ENCODE measurements at regions not wholly inside any gene's neighbourhood (a gene's known extent, or its start where the extent isn't known, plus 50 kb on each side); places are given as distances from the start of the nearest gene placed in this dataset.

- H3K27ac ChIP-seq (ENCODE audit: low read depth in 1 of 2, low read length in 1 of 2), result no peak overlapping the region
- H3K36me3 ChIP-seq (ENCODE audit: control insufficient read depth in 4 of 4, insufficient read depth in 4 of 4, low read length in 4 of 4), result no peaks in the 10 kb centered on the region
- H3K4me3 ChIP-seq, result no peak overlapping the region
- peaks cover 0 to 6% (median 0%) of the 10 kb centered on the region in 5 donors for H3K4me1 ChIP-seq (ENCODE audit: control insufficient read depth in 5 of 5, insufficient read depth in 5 of 5, low read length in 5 of 5)
- TF ChIP-seq, protein P1, sequence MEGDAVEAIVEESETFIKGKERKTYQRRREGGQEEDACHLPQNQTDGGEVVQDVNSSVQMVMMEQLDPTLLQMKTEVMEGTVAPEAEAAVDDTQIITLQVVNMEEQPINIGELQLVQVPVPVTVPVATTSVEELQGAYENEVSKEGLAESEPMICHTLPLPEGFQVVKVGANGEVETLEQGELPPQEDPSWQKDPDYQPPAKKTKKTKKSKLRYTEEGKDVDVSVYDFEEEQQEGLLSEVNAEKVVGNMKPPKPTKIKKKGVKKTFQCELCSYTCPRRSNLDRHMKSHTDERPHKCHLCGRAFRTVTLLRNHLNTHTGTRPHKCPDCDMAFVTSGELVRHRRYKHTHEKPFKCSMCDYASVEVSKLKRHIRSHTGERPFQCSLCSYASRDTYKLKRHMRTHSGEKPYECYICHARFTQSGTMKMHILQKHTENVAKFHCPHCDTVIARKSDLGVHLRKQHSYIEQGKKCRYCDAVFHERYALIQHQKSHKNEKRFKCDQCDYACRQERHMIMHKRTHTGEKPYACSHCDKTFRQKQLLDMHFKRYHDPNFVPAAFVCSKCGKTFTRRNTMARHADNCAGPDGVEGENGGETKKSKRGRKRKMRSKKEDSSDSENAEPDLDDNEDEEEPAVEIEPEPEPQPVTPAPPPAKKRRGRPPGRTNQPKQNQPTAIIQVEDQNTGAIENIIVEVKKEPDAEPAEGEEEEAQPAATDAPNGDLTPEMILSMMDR (IDR thresholded peaks at IDR 0.05; ENCODE audit: control extremely low read depth, extremely low read depth), result no peak
- WGBS, 2 donors, result 72 to 79% methylated on average over 3 of the region's 3 CpGs
- ATAC-seq (ENCODE audit: insufficient read depth, low FRiP score), result no peak
- H3K9me3 ChIP-seq (ENCODE audit: control insufficient read depth in 4 of 4, insufficient read depth in 3 of 4, low read length in 3 of 4), result no peaks in the 10 kb centered on the region
- DNase-seq, result no peak
- no peaks in the 10 kb centered on the region for H3K27me3 ChIP-seq (ENCODE audit: control insufficient read depth in 3 of 3, insufficient read depth in 3 of 3, low read length in 2 of 3)
- H3K9ac ChIP-seq (ENCODE audit: insufficient read depth in 1 of 2, low read length in 2 of 2), result no peak overlapping the region
Observed at GRCh38 chr3:165390166-165390565, 194.0 kb upstream of the SLITRK3 start.

- peaks cover 0 to 6% (median 0%) of the 10 kb centered on the region in 5 donors for H3K4me1 ChIP-seq (ENCODE audit: control insufficient read depth in 5 of 5, insufficient read depth in 5 of 5, low read length in 5 of 5)
- H3K9ac ChIP-seq (ENCODE audit: insufficient read depth in 1 of 2, low read length in 2 of 2), result peak overlapping the region in 1 of 2 donors; percentile 5
- H3K4me3 ChIP-seq, result no peak overlapping the region
- DNase-seq (peak in 1 of 3 donors; percentile 15), ATAC-seq (ENCODE audit: insufficient read depth, low FRiP score) (no peak)
- WGBS, 2 donors, result 78 to 81% methylated on average over 5 of the region's 5 CpGs
- TF ChIP-seq, protein P1 (IDR thresholded peaks at IDR 0.05; ENCODE audit: control extremely low read depth, extremely low read depth), result no peak
- no peak overlapping the region for H3K27ac ChIP-seq (ENCODE audit: low read depth in 1 of 2, low read length in 1 of 2)
- H3K27me3 ChIP-seq (ENCODE audit: control insufficient read depth in 3 of 3, insufficient read depth in 3 of 3, low read length in 2 of 3), result no peaks in the 10 kb centered on the region
- H3K9me3 ChIP-seq (ENCODE audit: control insufficient read depth in 4 of 4, insufficient read depth in 3 of 4, low read length in 3 of 4), result no peaks in the 10 kb centered on the region
- no peaks in the 10 kb centered on the region for H3K36me3 ChIP-seq (ENCODE audit: control insufficient read depth in 4 of 4, insufficient read depth in 4 of 4, low read length in 4 of 4)
Observed at GRCh38 chr3:165389653-165390052, 193.5 kb upstream of the SLITRK3 start.

- TF ChIP-seq, protein P1 (IDR thresholded peaks at IDR 0.05; ENCODE audit: control extremely low read depth, extremely low read depth), result no peak
- peak; percentile 60 to 93 (median 93) for DNase-seq
- Histone ChIP-seq H3K27ac (ENCODE audit: low read depth in 1 of 2, low read length in 1 of 2) (no peak overlapping the region), H3K4me3 (no peak overlapping the region), H3K4me1 (ENCODE audit: control insufficient read depth in 5 of 5, insufficient read depth in 5 of 5, low read length in 5 of 5) (peaks cover 0 to 6% (median 0%) of the 10 kb centered on the region in 5 donors), H3K27me3 (ENCODE audit: control insufficient read depth in 3 of 3, insufficient read depth in 3 of 3, low read length in 2 of 3) (no peaks in the 10 kb centered on the region), H3K9ac (ENCODE audit: insufficient read depth in 1 of 2, low read length in 2 of 2) (no peak overlapping the region), H3K36me3 (ENCODE audit: control insufficient read depth in 4 of 4, insufficient read depth in 4 of 4, low read length in 4 of 4) (no peaks in the 10 kb centered on the region), H3K9me3 (ENCODE audit: control insufficient read depth in 4 of 4, insufficient read depth in 3 of 4, low read length in 3 of 4) (no peaks in the 10 kb centered on the region)
- ATAC-seq (ENCODE audit: insufficient read depth, low FRiP score), result peak; percentile 19
Observed at GRCh38 chr3:165389064-165389463, 192.9 kb upstream of the SLITRK3 start.

DNA sequence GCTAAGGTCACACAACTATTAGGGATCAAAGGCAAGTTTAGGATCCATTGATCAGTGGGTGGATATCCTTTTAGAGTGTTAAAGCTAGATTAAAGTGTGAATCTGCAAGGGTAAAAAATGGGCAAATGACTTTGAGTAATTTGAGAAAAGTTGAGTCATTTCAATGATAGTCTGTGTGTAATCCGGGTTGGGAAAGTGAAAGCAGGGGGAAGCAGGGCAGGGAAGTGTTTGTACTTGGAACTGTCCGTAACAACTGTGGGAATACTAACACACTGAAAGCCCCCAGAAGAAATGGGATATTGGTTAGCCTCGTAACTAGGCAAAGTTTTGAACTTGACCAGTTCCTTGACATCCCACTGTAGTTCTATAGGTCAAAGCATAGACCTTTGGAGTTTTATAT, 187.2 kb upstream of the SLITRK3 start:
- Histone ChIP-seq H3K27ac (ENCODE audit: low read depth in 1 of 2, low read length in 1 of 2) (no peak overlapping the region), H3K27me3 (ENCODE audit: control insufficient read depth in 3 of 3, insufficient read depth in 3 of 3, low read length in 2 of 3) (no peaks in the 10 kb centered on the region), H3K9me3 (ENCODE audit: control insufficient read depth in 4 of 4, insufficient read depth in 3 of 4, low read length in 3 of 4) (peaks cover 0 to 3% (median under 1%) of the 10 kb centered on the region in 4 donors), H3K36me3 (ENCODE audit: control insufficient read depth in 4 of 4, insufficient read depth in 4 of 4, low read length in 4 of 4) (no peaks in the 10 kb centered on the region), H3K4me1 (ENCODE audit: control insufficient read depth in 5 of 5, insufficient read depth in 5 of 5, low read length in 5 of 5) (no peaks in the 10 kb centered on the region), H3K4me3 (no peak overlapping the region), H3K9ac (ENCODE audit: insufficient read depth in 1 of 2, low read length in 2 of 2) (no peak overlapping the region)
- no peak for DNase-seq
- ATAC-seq (ENCODE audit: insufficient read depth, low FRiP score), result no peak
- WGBS, 2 donors, result 84 to 89% methylated on average over 3 of the region's 3 CpGs
- TF ChIP-seq, protein P1 (IDR thresholded peaks at IDR 0.05; ENCODE audit: control extremely low read depth, extremely low read depth), result no peak
